Hepatic stellate cell (primary cell): ENCODE measurements at regions not wholly inside any gene's neighbourhood (a gene's known extent, or its start where the extent isn't known, plus 50 kb on each side); places are given as distances from the start of the nearest gene placed in this dataset.
A peak's percentile ranks its signal among the peaks of the same experiment; 100 is the strongest.

Source experiments
- DNase-seq: peaks from one replicate; pipeline ENCODE4 v3.0.0; 2011; ENCODE audit warnings: low spot score

DNA sequence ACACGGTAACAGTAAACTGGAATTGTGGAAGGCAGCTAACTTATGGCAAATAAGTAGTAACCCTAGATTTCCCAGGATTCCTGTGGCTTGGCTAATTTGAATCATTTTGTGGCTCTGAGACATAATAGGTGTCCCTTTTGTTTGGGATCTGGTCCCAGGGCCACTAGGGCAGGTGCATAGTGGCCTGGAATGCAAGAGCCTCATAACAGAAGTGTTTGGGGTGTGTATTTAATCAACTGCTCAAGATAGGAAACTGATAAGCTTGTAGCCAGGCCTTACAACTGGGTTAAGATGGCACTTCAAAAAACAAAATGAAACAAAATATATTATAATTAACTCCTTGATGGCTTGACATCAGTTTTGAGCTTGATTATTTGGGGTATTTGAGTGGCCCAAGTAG, 541.8 kb downstream of the ETV1 start:
- no peak for DNase-seq

DNA sequence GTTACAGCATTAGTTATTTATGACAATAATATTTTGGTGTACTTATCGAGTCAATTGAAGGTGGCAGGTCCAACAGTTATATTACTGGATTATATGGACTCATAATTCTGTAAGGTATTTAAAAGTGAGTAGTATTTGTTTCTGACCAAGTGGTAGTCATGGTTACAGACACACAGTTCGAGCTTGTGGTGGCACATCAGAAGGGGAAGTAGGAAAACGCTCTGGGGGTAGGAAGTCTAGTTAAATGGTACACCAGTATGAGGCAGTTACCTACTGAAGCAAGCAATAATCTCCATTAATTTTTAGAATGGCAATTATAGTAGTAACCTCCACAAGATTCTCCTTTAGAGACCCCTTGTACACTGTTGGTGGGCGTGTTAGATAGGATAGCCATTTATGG, 541.2 kb downstream of the ETV1 start:
- DNase-seq = no peak

DNA sequence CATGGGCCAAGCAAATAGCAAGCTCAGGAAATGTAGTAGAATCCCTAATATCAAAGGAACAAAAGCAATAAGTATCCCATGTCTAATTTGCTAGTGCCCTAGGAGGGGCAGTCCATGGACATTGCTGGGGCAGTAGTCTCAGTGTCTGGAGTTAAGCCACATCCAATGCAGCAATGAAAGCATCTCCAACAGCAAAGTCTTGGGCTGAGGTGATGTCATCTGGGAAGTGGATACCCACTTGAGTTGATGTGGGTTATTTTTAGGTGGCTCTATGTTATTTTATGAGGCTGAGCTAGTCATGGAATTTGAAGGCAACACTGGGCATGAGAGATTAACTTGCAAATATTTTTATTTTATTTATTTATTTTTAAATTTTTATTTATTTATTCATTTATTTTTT, 540.0 kb downstream of the ETV1 start:
- DNase-seq = no peak

DNA sequence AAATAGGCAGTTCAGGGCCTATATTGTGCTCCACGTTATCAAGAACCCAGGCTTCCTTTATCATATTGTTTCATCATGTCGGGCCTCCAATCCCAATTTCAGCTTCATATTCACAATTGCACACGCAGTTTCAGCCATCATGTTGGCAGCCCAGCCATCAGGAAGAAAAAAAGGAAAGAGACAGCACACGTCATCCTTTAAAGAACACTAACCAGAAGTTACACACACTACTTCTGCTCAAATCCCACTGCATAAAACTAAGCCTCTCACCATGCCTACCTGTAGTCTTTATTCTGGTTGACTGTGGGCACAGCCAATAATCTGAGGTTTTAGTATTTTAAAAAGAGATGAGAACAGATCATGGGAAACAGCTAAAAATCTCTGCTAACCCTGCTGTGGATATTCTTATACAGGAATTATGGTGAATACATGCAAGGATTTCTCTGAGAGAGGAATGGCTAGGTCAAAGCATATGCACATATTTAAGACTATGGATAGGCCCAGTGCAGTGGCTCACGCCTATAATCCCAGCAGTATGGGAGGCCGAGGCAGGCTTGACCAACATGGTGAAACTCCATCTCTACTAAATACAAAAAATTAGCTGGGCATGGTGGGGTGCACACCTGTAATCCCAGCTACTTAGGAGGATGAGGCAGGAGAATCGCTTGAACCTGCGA, 534.4 kb downstream of the ETV1 start:
- no peak for DNase-seq

DNA sequence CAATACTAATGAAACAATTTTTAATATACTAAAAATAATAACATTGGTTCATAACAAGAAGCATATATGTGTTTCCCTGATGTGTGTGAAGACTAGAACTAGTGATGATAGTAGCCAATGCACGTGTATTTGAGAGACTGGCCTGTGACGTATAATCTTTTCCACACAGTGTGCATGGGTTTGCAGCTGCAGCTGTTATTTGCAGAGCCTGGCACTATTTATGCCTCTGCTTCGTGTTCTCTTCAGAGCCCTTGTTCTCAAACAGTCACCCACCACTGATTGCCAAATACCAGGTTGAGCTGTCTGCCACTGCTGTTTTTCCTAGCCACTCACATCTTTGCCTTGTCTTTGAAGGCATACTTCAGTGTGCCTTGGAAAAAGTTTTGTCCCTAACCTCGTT, 531.7 kb downstream of the ETV1 start:
- no peak for DNase-seq

DNA sequence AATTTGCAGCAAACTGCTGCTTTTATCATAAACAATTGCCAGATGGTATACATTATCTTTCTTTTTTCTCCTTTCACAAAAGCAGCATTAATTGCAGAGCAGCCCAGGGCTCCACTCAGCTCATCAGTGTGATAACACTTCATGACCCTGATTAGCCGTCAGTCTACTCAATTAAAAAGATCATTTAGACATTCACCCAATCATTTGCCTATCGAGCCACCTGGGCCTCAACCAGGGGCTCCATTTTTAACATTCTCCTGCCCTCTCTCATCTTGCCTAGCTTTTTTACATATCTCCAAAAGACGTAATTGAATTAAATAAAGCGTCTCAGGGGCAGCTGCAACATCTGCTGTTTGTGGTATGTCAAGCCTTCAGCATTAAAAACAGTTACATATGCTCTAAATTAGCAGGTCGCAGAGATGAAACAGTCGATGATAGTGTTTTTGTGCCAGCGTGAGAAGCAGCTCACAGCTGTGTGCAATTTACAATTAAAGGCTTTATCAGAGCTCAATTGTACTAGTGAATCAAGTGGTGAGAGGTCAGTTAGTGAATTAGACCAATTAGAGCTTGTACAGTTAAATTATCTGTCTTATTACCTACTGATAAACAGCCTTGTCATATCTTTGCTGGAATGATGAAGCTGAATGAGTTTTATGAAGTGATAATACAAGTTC, 522.5 kb downstream of the ETV1 start:
- no peak for DNase-seq

DNA sequence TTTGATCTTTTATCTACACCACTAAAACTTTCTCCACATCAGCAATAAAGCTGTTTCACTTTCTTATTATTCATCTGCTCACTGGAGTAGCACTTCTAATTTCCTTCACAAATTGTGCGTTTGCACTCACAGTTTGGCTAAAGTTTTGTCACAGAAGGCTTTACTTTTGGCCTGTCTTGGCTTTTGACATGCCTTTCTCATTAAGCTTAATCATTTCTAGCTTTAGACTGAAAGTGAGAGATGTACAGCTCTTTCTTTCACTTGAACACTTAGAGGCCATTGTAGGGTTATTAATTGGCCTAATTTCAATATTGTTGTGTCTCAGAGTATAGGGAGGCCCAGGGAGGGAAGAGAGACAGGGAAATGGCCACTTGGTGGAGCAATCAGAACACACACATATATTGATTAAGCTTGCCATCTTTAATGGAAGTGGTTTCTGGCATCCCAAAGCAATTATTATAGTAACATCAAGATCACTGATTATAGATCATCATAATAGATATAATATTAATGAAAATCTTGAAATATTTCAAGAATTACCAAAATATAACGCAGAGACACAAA, 512.5 kb downstream of the ETV1 start:
- DNase-seq = no peak

DNA sequence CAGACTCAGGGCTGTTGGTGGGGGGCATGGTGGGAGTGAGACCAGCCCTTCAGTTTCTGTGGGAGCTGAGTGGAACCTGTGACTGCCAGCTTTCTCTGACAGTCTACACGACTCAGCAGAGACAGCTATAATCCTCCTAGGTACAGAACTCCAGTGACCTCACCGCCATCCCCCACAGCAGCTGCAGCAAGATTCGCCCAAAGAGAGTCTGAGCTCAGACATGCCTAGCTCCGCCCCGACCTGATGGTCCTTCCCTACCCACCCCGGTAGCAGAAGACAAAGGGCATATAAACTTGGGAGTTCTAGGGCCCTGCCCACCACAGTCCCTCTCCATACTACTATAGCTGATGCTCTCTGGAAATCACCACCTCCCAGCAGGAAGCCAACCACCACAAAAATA, 500.1 kb downstream of the ETV1 start:
- no peak for DNase-seq

DNA sequence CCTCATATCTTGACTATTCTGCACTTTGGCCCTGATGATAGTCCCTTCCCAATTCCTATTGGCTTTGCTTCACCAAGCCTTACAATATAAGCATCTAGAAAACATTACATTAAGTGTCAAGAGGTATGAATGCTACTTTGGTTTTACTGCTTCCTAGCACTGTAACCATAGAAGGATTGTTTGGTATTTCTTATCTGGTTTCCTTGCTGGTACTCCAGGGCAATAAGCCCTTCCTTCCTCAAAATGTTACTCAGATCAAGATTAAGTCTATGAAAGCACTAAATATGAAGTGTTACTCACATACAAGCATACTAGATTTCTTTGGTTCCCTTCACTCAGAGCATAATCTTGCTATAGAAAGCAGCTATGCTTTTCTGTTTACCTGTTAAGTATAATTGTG, 492.5 kb downstream of the ETV1 start:
- DNase-seq = no peak

DNA sequence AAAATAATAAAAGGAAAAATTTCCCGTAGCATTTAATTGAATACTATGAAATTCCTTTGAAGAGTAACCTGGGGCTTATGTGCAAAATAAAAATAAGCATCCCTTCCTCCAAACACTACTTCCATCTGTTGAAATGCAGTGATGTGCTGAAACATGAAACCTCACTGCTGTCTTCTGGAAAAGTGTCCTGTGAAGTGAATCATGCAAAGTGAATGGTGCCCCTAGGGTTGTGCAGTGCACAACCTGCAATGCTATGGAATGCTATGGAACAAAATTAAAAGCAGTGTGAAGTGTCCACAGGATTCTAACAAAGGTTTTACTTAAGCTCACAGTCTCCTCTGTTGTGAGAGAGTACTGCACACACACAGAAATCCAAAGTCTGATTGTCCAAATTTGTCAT, 480.9 kb downstream of the ETV1 start:
- no peak for DNase-seq

DNA sequence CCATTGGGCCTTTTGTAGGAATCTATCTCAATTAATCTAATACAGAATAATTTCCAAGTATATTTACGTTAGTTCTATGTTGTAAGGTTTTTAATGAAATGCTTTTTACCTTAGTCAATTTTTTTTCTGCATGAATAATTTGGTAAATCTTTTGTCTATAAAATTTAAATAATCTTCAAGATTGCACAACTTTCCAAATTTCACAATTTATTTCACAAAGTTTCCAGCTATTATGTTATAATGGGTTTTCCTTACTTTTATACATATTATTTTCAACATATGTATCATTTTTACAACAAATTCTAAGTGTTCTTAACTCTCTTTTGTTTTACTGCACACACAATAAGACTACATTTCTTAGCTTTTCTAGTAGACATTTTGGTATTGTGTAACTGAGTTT, 470.7 kb downstream of the ETV1 start:
- no peak for DNase-seq

DNA sequence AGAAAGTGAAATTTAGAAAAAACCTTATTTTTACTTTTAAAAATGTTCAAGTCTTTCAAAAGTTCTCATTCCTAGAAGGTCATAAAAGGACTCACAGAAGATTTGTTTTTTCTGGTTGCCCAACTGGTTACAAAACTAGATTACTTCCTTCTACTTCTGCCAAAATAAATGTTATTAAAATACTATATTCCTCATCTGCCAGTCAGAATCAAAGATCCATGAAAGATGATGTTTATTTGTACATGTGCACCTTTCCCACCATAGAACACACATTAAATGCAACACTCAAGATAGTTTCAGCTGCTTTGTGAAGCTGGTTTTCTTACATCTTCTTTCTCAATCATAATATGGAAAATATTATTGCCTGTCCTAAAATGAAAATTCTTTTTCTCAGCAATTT, 465.4 kb downstream of the ETV1 start:
- DNase-seq = no peak

DNA sequence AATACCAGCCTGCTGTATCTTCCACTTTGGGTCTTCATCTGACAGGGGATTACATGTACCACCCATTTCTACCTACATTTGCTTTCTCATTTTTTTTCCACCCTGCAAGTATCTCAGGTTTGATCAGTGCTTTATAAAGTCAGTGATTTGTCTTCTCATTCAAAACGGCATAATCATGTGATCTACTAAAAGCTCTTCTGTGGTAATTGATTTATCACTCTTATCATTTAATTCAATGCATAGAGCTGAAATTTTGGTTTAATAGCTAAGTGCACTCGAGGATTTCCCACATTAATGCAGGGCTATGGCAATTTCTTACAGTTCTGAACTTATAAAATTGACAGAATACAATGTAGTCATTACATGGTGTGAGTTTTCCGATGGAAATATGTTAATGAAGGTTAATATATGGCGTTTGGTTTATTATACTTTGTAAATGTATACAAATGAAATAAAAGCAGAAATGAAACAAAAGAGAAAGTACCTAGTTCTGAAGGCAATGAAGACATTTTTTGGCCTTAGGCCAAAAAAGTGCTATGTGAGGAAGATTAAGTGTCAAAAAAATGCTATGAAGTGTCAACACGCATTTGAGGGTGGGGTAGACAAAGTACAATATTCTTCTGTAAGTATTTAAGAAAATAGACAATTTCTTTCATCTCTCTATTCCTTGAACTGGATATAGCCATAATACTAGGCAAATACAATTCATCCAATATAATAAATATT, 457.3 kb downstream of the ETV1 start:
- DNase-seq = no peak

DNA sequence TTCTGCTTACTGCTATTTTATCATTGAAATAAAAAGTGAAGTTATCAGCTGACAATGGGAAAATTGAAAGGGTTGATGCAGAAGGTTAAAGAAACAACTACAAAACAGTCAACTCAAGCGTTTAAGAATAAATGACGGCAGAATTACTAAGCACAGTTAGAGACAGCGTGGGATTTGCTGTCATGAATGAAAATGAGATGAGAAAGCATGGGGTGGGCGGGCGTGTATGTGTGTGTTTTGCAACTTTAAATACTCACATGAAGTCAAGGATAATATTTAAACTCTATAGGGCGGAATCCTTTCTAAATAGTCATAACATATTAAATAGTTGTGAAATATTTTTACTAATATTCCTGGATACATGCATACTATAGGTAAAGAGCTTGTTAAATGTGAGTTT, 450.8 kb downstream of the ETV1 start:
- DNase-seq = no peak

DNA sequence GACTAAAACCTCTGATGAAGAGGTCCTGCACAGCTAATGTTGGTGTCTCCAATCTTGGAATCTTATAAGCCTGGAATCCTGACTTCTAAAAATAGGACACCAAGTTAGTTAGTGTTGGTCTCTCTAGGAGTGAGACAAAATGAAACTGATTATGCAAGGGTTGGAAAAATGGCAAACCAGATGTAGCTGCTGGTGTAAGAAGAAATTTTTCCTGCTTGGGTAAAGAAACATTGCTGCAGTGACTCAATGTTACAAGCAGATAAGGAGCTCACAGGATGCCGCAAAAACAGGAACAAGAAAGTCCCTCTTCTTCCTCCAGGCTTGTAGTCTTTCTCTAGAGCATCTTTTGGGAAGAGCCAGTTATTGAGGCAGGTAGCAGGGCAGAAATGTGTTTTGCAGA, 449.0 kb downstream of the ETV1 start:
- peak; percentile 14 for DNase-seq

DNA sequence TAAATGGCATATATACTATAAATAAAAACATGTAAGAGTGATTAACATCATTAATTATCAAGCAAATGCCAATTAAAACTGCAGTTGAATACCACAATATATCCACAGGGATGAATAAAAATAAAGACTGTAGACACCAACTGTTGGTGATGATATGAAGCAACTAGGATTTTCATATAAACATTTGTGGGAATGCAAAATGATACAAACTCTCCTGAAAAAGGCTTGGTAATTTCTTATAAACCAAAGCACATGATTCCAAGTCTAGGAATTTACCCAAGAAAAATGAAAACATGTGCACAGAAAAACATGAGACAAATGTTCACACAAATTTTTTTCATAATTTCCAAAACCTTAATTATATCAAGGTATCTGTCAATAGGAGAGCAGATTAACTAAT, 448.1 kb downstream of the ETV1 start:
- no peak for DNase-seq

DNA sequence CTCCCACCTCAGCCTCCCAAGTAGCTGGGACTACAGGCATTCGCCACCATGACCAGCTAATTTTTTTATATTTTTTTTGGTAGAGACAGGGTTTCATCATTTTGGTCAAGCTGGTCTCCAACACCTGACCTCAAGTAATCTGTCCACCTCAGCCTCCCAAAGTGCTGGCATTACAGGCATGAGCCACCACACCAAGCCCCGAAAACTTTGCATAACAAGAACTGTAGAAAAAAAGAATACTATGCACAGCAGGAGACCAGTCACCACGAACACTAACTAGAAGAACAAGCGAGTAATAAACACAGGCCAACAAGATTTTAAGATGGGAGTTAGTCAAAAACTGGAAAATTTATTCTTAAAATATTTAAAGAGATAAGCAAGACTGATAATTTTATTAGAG, 447.0 kb downstream of the ETV1 start:
- no peak for DNase-seq

DNA sequence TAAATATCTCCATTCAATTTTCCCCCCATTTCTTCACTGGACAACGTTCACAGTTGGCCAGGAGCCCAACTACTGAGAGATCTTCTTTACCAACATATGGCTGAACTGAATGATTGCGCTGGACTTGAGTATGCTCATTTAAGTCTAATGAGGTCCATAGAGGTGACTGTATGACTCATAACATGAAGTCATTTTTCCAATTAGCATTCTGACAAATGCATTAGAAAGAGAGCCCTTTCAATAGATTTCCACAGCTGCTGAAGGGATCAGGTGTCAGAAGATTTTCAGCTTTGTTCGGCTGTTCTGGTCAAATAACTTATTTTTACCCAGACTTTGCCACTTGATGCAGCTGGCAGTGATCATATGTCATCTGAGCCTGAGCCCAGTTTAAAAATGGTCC, 438.0 kb downstream of the ETV1 start:
- DNase-seq = no peak

DNA sequence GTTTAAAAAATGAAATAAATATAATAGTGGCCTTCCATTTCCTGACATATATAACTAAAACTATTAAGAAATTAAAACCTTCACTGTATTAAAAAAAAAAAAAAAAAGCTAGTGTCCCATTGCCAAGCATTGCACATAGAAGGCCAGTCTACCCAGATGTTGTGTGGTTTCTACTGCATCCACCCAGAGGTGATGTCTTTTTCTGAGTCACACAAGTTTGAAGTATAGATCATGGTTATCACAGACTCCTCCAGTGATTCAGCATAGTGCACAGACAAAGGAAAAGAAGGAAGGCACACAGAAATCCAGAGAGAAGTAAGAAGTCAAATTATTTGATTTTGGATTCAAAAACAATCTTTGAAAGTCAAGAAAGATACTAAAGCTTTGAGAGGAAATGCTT, 429.0 kb downstream of the ETV1 start:
- no peak for DNase-seq

DNA sequence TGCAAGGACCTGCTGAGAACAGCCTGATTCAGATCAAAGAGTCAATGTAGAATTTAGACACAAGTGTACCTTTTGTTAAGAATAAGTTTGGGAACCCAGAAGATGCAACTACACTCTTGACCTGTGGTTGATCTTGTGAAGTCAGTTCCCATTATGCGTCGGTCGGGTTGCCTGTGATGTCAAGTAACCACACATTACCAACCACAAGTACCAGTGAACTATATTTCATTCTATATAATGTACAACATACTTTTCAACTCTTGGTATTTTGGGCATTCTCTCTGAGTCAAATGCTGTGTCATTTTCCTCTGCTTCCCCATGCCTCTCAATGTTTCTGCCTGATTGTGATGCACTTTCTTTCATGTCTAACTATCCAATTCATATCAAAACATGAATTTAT, 426.2 kb downstream of the ETV1 start:
- no peak for DNase-seq

DNA sequence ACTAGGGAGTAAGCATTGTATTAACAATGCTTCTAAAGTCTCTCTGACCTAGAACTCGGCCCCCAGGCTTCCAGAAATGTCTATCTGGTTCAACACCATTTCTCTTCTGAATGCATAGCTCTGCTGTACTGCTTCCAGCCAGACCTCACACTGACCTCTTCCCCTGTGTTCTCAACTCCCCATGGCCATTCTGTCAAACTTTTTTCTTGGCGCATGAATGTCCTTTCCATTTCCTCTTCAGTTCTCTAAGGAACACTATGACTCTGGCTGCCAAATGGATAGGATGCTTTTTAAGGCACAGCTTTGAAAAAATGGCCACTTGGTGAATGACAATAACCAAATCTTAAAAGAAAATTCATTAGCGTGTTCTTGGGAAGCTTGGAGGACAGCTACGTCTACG, 425.8 kb downstream of the ETV1 start:
- no peak for DNase-seq

DNA sequence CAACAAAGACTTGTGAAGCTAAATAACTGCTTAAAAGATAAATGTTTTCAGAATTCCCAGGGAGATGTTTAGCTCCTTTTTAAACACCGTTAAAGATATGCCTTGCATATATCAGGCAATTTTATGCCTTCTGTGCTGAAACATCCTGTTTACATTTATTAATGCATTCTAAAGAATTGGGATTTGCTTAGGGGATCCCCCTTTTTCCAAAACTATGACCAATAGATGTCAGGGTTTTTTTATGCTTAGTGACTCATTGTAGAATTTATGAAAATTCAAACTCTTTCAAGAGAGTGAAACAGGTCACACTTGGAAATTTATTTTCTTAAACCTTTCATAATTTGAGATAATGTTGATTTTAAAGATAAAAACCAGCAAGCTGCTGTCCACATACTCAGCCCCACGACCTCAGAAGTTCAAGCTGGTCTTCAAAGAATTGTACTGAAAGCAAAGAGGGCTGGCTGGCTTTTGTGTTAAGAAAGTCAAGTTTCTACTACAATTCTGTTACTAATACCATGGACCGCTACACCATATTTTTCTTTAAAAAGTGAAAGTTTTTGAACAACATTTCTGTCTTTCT, 411.8 kb downstream of the ETV1 start:
- DNase-seq = no peak

DNA sequence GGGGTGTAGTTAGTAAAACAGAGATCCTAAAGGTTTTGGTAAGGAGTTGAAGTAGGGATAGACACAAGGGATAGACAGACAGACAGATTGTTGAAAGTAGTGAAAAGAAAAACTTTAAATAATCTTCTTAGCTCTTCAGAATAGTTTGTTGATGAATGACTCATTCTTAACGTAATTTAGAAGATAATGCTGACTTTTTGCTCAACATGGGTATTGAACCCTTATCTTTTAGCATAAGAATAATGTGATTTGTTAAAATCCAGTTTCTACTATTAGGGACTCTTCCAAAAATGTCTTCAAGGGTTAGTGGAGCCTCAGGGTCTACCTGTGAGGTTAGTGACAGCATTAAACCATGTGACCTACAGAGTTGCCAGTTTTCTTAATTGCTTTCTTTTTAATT, 411.2 kb downstream of the ETV1 start:
- DNase-seq = no peak
